HEK293 (cell line): ENCODE measurements at regions not wholly inside any gene's neighbourhood (a gene's known extent, or its start where the extent isn't known, plus 50 kb on each side); places are given as distances from the start of the nearest gene placed in this dataset.

Experiments
- CTCF ChIA-PET: fragments of 350-600 bp; formaldehyde crosslinking; extraction: SDS; loops from one replicate; lab custom pipeline; 2021; ENCODE audit warnings: antibody characterized with exemption; lab: Yijun Ruan, JAX
- POLR2A ChIA-PET: fragments of 300-600 bp; formaldehyde crosslinking; extraction: SDS; loops from one replicate; lab custom pipeline; 2020; ENCODE audit warnings: antibody characterized with exemption, inconsistent platforms; lab: Yijun Ruan, JAX
- H3K27ac ChIP-seq: fragments of 200-500 bp; sonication (Bioruptor generic); 2 replicates; pipeline ENCODE4 v1.5.1; 2014; ENCODE audit warnings: low read depth, low read length, control low read depth, inconsistent platforms; ENCODE audit errors: extremely low read depth
- H3K36me3 ChIP-seq, 2 experiments: fragments of 200-500 bp in 1 of 2; sonication (Bioruptor generic) in 1 of 2; 1 replicate in 1 of 2; 2 replicates in 1 of 2; pipeline ENCODE4 v1.5.1; 2014 to 2017; ENCODE audit warnings: inconsistent platforms in 2 of 2, low read length in 2 of 2; ENCODE audit not compliant: control insufficient read depth in 2 of 2, insufficient read depth in 1 of 2
- H3K4me1 ChIP-seq: fragments of 200-500 bp; sonication (Bioruptor generic); 2 replicates; pipeline ENCODE4 v1.5.1; 2014; ENCODE audit warnings: mild to moderate bottlenecking, low read length, inconsistent platforms; ENCODE audit not compliant: control insufficient read depth, insufficient read depth
- H3K4me3 ChIP-seq: 2 replicates; pipeline ENCODE4 v1.5.1; 2011; ENCODE audit warnings: low read depth, mild to moderate bottlenecking, control low read depth, low read length, moderate library complexity
- H3K9me3 ChIP-seq: fragments of 200-500 bp; sonication (Bioruptor generic); 2 replicates; pipeline ENCODE4 v1.5.1; 2014; ENCODE audit warnings: low read depth, low read length, inconsistent platforms; ENCODE audit not compliant: control insufficient read depth, insufficient read depth
- GFI1B ChIP-seq: fragments of 450-650 bp; formaldehyde crosslinking; IDR thresholded peaks from 2 replicates; pipeline ENCODE4 v1.5.1; 2016; ENCODE audit warnings: missing biosample characterization, missing genetic modification characterization
- HOXA7 ChIP-seq: sonication (generic); formaldehyde crosslinking; IDR thresholded peaks from 2 replicates; pipeline ENCODE4 v1.8.1; 2022; ENCODE audit warnings: missing genetic modification reagents, borderline replicate concordance
- HOXC10 ChIP-seq: sonication (generic); formaldehyde crosslinking; IDR thresholded peaks from 2 replicates; pipeline ENCODE4 v1.8.1; 2023; ENCODE audit warnings: mild to moderate bottlenecking, missing genetic modification reagents
- MYNN ChIP-seq: fragments of 450-650 bp; formaldehyde crosslinking; IDR thresholded peaks from 2 replicates; pipeline ENCODE4 v1.5.1; 2016; ENCODE audit warnings: missing biosample characterization, missing genetic modification characterization, borderline replicate concordance
- TRIM28 ChIP-seq: IDR thresholded peaks from 2 replicates; pipeline ENCODE4 v1.6.1; 2011; ENCODE audit warnings: low read length, control low read depth, borderline replicate concordance
- YY1 ChIP-seq: fragments of 450-650 bp; formaldehyde crosslinking; IDR thresholded peaks from 2 replicates; pipeline ENCODE4 v1.5.1; 2018; ENCODE audit warnings: missing biosample characterization, missing genetic modification characterization
- ZNF148 ChIP-seq: fragments of 450-650 bp; formaldehyde crosslinking; IDR thresholded peaks from 2 replicates; pipeline ENCODE4 v1.5.0; 2017; ENCODE audit warnings: missing biosample characterization, missing genetic modification characterization, borderline replicate concordance
- ZNF266 ChIP-seq: fragments of 450-650 bp; formaldehyde crosslinking; IDR thresholded peaks from 2 replicates; pipeline ENCODE4 v1.5.1; 2016; ENCODE audit warnings: missing biosample characterization, missing genetic modification characterization, low read depth
- ZNF518A ChIP-seq: fragments of 450-650 bp; formaldehyde crosslinking; conservative IDR thresholded peaks from 2 replicates; pipeline ENCODE4 v1.5.1; 2016; ENCODE audit warnings: low read depth, missing biosample characterization, missing genetic modification characterization
- ZNF610 ChIP-seq: fragments of 450-650 bp; formaldehyde crosslinking; IDR thresholded peaks from 2 replicates; pipeline ENCODE4 v1.5.1; 2016; ENCODE audit warnings: missing biosample characterization, missing genetic modification characterization, borderline replicate concordance
- ZNF621 ChIP-seq: fragments of 450-650 bp; formaldehyde crosslinking; IDR thresholded peaks from 2 replicates; pipeline ENCODE4 v1.5.1; 2017; ENCODE audit warnings: missing biosample characterization, missing genetic modification characterization
- ZNF626 ChIP-seq: fragments of 450-650 bp; sonication (Bioruptor Pico); formaldehyde crosslinking; IDR thresholded peaks from 2 replicates; pipeline ENCODE4 v1.5.1; 2018; ENCODE audit warnings: missing biosample characterization, missing genetic modification characterization, inconsistent platforms
- ZNF677 ChIP-seq: fragments of 450-650 bp; IDR thresholded peaks from 2 replicates; pipeline ENCODE4 v1.5.0; 2018; ENCODE audit warnings: missing biosample characterization, mild to moderate bottlenecking, missing genetic modification characterization, moderate library complexity
- ZSCAN5A ChIP-seq: fragments of 450-650 bp; formaldehyde crosslinking; IDR thresholded peaks from 2 replicates; pipeline ENCODE4 v1.5.1; 2016; ENCODE audit warnings: missing biosample characterization, missing genetic modification characterization
- ZXDB ChIP-seq: fragments of 450-650 bp; formaldehyde crosslinking; IDR thresholded peaks from 2 replicates; pipeline ENCODE4 v1.5.1; 2016; ENCODE audit warnings: missing biosample characterization, missing genetic modification characterization
- TF ChIP-seq, protein P1 (sequence below): fragments of 450-650 bp; formaldehyde crosslinking; IDR thresholded peaks from 2 replicates; pipeline ENCODE4 v1.5.1; 2016; ENCODE audit warnings: missing biosample characterization, missing genetic modification characterization, low read depth
- TF ChIP-seq, protein P2 (sequence below): fragments of 450-650 bp; formaldehyde crosslinking; IDR thresholded peaks from 2 replicates; pipeline ENCODE4 v1.5.1; 2016; ENCODE audit warnings: missing biosample characterization, missing genetic modification characterization
- TF ChIP-seq, protein P3 (sequence below): fragments of 450-650 bp; formaldehyde crosslinking; IDR thresholded peaks from 2 replicates; pipeline ENCODE4 v1.5.1; 2016; ENCODE audit warnings: missing biosample characterization, missing genetic modification characterization

GRCh38 chrX:12034741-12035140, 103.5 kb upstream of the FRMPD4 start (continued):
- TF ChIP-seq ZNF148 (tag by site-specific recombination) (no peak), YY1 (no peak), ZSCAN5A (tag by site-specific recombination) (no peak), ZNF518A (tag by site-specific recombination) (no peak), MYNN (tag by site-specific recombination) (no peak)
- TF ChIP-seq, protein P1, sequence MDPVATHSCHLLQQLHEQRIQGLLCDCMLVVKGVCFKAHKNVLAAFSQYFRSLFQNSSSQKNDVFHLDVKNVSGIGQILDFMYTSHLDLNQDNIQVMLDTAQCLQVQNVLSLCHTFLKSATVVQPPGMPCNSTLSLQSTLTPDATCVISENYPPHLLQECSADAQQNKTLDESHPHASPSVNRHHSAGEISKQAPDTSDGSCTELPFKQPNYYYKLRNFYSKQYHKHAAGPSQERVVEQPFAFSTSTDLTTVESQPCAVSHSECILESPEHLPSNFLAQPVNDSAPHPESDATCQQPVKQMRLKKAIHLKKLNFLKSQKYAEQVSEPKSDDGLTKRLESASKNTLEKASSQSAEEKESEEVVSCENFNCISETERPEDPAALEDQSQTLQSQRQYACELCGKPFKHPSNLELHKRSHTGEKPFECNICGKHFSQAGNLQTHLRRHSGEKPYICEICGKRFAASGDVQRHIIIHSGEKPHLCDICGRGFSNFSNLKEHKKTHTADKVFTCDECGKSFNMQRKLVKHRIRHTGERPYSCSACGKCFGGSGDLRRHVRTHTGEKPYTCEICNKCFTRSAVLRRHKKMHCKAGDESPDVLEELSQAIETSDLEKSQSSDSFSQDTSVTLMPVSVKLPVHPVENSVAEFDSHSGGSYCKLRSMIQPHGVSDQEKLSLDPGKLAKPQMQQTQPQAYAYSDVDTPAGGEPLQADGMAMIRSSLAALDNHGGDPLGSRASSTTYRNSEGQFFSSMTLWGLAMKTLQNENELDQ (tag by site-specific recombination): no peak
- TF ChIP-seq, protein P2, sequence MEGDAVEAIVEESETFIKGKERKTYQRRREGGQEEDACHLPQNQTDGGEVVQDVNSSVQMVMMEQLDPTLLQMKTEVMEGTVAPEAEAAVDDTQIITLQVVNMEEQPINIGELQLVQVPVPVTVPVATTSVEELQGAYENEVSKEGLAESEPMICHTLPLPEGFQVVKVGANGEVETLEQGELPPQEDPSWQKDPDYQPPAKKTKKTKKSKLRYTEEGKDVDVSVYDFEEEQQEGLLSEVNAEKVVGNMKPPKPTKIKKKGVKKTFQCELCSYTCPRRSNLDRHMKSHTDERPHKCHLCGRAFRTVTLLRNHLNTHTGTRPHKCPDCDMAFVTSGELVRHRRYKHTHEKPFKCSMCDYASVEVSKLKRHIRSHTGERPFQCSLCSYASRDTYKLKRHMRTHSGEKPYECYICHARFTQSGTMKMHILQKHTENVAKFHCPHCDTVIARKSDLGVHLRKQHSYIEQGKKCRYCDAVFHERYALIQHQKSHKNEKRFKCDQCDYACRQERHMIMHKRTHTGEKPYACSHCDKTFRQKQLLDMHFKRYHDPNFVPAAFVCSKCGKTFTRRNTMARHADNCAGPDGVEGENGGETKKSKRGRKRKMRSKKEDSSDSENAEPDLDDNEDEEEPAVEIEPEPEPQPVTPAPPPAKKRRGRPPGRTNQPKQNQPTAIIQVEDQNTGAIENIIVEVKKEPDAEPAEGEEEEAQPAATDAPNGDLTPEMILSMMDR (tag by site-specific recombination): no peak

GRCh38 chrX:12042615-12043014, 95.7 kb upstream of the FRMPD4 start:
- Histone ChIP-seq H3K36me3 (no peaks in the 10 kb centered on the region; a peak in 1 of 3 replicates), H3K4me1 (no peaks in the 10 kb centered on the region), H3K9me3 (no peaks in the 10 kb centered on the region), H3K4me3 (no peak overlapping the region), H3K27ac (no peak overlapping the region)
- ChIA-PET POLR2A (no interaction called here), CTCF (interaction anchor here (0.7 kb wide), 1 partner anchor 73 kb away, joined by 4 read pairs; no protein-coding TSS in a partner anchor)
- TF ChIP-seq HOXC10 (CRISPR knock-in tag) (no peak), ZNF610 (no peak), GFI1B (tag by site-specific recombination) (no peak), ZNF621 (no peak), ZNF626 (tag by site-specific recombination) (no peak), HOXA7 (CRISPR knock-in tag) (no peak), ZNF266 (no peak), ZXDB (tag by site-specific recombination) (no peak), ZNF677 (no peak), TRIM28 (no peak)
- TF ChIP-seq, protein P3, sequence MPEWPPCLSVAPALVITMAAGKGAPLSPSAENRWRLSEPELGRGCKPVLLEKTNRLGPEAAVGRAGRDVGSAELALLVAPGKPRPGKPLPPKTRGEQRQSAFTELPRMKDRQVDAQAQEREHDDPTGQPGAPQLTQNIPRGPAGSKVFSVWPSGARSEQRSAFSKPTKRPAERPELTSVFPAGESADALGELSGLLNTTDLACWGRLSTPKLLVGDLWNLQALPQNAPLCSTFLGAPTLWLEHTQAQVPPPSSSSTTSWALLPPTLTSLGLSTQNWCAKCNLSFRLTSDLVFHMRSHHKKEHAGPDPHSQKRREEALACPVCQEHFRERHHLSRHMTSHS (tag by site-specific recombination): no peak
